Kidney epithelial cell (primary cell): ENCODE measurements at regions not wholly inside any gene's neighbourhood (a gene's known extent, or its start where the extent isn't known, plus 50 kb on each side); places are given as distances from the start of the nearest gene placed in this dataset.

Experiments
- DNase-seq: peaks from one replicate; pipeline ENCODE4 v3.0.0-alpha.2; 2010; ENCODE audit warnings: low read depth
- H3K27me3 ChIP-seq: 2 replicates; pipeline ENCODE4 v1.6.0; 2011; ENCODE audit warnings: low read length; ENCODE audit not compliant: control insufficient read depth, insufficient read depth
- H3K36me3 ChIP-seq: 2 replicates; pipeline ENCODE4 v1.5.1; 2011; ENCODE audit warnings: low read length; ENCODE audit not compliant: control insufficient read depth, insufficient read depth
- H3K4me3 ChIP-seq: 2 replicates; pipeline ENCODE4 v1.5.1; 2011; ENCODE audit warnings: low read depth, mild to moderate bottlenecking, control low read depth, low read length
- TF ChIP-seq, protein P1 (sequence below): IDR thresholded peaks from 2 replicates; pipeline ENCODE4 v1.5.1; 2011; ENCODE audit warnings: mild to moderate bottlenecking, moderate library complexity, low read length, control low read depth, inconsistent platforms; ENCODE audit not compliant: insufficient read depth, poor library complexity, severe bottlenecking

DNA sequence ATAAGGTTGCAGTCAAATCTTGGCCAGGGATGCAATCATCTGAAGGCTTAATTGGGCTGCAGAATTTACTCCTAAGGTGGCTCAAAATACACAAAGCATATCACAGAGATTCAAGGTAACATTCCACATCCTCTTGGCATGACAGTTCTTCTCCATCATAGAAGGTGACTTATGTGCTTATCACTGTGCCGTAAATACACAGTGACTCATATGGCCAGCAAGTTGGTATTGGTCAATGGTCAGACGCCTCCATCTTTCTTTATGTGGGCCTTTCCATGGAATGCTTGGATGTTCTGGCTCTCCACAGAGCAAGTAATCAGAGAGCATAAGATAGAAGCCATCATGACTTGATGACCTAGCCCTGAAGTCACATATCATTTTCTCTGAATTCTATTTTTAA lies 168.8 kb upstream of the ST8SIA2 start:
- Histone ChIP-seq H3K27me3 (no peaks in the 10 kb centered on the region), H3K4me3 (no peak overlapping the region), H3K36me3 (no peaks in the 10 kb centered on the region)
- no peak for DNase-seq
- TF ChIP-seq, protein P1, sequence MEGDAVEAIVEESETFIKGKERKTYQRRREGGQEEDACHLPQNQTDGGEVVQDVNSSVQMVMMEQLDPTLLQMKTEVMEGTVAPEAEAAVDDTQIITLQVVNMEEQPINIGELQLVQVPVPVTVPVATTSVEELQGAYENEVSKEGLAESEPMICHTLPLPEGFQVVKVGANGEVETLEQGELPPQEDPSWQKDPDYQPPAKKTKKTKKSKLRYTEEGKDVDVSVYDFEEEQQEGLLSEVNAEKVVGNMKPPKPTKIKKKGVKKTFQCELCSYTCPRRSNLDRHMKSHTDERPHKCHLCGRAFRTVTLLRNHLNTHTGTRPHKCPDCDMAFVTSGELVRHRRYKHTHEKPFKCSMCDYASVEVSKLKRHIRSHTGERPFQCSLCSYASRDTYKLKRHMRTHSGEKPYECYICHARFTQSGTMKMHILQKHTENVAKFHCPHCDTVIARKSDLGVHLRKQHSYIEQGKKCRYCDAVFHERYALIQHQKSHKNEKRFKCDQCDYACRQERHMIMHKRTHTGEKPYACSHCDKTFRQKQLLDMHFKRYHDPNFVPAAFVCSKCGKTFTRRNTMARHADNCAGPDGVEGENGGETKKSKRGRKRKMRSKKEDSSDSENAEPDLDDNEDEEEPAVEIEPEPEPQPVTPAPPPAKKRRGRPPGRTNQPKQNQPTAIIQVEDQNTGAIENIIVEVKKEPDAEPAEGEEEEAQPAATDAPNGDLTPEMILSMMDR: no peak

DNA sequence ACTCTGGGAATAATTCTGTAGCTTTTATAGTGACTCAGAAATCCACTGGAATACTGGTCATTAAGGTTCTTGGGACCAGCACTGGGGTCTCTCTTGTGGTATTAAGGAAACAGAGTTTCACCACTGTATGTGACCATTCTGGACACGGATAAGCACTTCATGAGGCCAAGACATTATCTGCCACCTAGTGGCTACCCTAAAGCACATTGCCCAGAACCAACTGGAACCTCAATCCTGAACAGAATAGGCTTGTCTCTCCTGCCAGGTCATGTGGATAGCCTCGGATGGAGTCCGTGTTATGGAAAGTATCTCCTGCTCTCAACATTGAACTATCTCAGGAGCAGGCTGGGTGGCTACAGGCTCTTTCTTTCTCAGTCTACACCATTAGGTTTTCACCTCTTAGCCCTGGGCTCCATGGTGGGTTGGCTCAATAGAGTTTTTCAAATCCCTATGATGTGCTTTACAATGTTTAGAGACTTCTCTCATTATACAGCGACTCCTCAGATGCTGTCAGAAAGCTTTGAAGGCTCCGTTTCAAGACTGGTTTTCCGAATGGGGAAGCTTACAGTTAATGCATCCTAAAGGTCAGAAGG lies 167.6 kb upstream of the ST8SIA2 start:
- H3K27me3 ChIP-seq: no peaks in the 10 kb centered on the region
- no peak for DNase-seq
- TF ChIP-seq, protein P1: peak; percentile 44
- no peak overlapping the region for H3K4me3 ChIP-seq
- no peaks in the 10 kb centered on the region for H3K36me3 ChIP-seq

- no peak overlapping the region for H3K4me3 ChIP-seq
- no peak for DNase-seq
- no peaks in the 10 kb centered on the region for H3K27me3 ChIP-seq
- TF ChIP-seq, protein P1: no peak
- no peaks in the 10 kb centered on the region for H3K36me3 ChIP-seq
These were observed 164.9 kb upstream of the ST8SIA2 start for GRCh38 chr15:92228830-92229229.

GRCh38 chr15:92231461-92231860 lies 162.2 kb upstream of the ST8SIA2 start:
- TF ChIP-seq, protein P1: no peak
- no peaks in the 10 kb centered on the region for H3K36me3 ChIP-seq
- H3K27me3 ChIP-seq: no peaks in the 10 kb centered on the region
- H3K4me3 ChIP-seq: no peak overlapping the region
- no peak for DNase-seq

DNA sequence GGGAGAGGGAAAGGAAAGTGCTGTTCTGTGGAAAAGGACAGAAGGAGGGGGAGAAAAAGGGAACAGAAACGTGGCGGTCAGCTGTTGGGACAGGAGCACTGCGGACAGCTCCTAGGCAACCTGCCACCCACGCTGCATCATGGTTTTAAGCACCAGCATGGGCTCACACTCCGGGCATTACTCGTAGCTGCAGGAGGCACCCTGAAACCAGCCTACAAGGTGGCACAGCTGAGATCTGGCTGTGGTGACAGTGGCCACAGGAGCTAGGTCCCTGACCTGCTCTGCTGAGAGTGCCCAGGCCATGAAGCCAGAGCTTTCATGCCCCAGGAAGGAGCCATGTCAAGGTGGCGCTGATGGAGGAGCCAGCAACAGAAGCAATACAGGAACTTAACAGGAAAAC lies 161.4 kb upstream of the ST8SIA2 start:
- Histone ChIP-seq H3K4me3 (no peak overlapping the region), H3K27me3 (no peaks in the 10 kb centered on the region), H3K36me3 (no peaks in the 10 kb centered on the region)
- TF ChIP-seq, protein P1: no peak
- DNase-seq: no peak

DNA sequence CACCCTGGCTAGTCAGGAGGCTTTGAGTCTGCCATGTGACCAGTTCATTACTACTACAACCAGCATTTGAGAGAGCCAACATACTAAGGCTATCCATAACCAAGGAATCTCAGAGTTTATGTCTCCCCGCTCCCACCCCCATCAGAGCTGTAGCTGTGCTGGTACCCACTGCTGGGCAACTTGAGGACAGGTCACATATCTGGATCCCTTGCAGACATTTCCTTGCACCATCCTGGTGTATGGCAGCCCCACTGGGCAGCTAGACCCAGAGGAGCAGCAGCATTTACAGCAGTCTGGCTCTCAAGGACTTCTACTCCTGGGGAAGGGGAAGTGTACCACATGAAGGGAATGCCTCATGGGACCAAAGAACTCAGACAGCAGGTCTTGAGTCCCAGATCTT lies 160.8 kb upstream of the ST8SIA2 start:
- no peaks in the 10 kb centered on the region for H3K27me3 ChIP-seq
- no peak for DNase-seq
- TF ChIP-seq, protein P1: no peak

More for the DNA sequence above, 160.8 kb upstream of the ST8SIA2 start:
- Histone ChIP-seq H3K36me3 (no peaks in the 10 kb centered on the region), H3K4me3 (no peak overlapping the region)
